ENCODE measurements at regions not wholly inside any gene's neighbourhood (a gene's known extent, or its start where the extent isn't known, plus 50 kb on each side); places are given as distances from the start of the nearest gene placed in this dataset.

DNA sequence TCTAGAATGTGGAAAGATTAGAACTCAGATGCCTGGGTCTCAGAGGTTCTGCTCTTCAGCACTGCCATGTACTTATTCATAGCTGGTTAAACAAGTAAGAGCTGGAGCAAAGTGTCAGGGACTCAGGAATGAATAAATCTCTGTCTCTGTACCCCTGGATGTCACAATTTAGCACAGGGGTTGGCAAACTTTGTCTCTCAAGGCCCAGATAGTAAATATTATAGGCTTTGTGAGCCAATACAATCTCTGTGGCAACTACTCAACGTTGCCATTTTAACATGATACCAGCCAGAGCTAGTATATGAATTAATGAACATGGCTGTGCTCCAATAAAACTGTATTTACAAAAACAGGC, 220.3 kb upstream of the MON1B start:
- no peak for TF ChIP-seq EZH2 (IDR thresholded peaks at IDR 0.05; ENCODE audit: borderline replicate concordance, low read depth, low read length, poor library complexity, severe bottlenecking)
- TF ChIP-seq, protein P1, sequence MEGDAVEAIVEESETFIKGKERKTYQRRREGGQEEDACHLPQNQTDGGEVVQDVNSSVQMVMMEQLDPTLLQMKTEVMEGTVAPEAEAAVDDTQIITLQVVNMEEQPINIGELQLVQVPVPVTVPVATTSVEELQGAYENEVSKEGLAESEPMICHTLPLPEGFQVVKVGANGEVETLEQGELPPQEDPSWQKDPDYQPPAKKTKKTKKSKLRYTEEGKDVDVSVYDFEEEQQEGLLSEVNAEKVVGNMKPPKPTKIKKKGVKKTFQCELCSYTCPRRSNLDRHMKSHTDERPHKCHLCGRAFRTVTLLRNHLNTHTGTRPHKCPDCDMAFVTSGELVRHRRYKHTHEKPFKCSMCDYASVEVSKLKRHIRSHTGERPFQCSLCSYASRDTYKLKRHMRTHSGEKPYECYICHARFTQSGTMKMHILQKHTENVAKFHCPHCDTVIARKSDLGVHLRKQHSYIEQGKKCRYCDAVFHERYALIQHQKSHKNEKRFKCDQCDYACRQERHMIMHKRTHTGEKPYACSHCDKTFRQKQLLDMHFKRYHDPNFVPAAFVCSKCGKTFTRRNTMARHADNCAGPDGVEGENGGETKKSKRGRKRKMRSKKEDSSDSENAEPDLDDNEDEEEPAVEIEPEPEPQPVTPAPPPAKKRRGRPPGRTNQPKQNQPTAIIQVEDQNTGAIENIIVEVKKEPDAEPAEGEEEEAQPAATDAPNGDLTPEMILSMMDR (conservative IDR thresholded peaks at IDR 0.05; ENCODE audit: low read depth, low read length) = no peak
